Natural killer cell (primary cell): ENCODE measurements at regions not wholly inside any gene's neighbourhood (a gene's known extent, or its start where the extent isn't known, plus 50 kb on each side); places are given as distances from the start of the nearest gene placed in this dataset.

Source experiments
- ATAC-seq, 3 donors: fragments of 150-1000 bp in 2 of 3; fragments of 200-7000 bp in 1 of 3; cut with Tn5 transposase; 1 replicate in 1 of 3; 2 replicates in 2 of 3; pipeline ENCODE4 v1.10.0; 2021; ENCODE audit warnings: mild to moderate bottlenecking in 2 of 3, moderate library complexity in 2 of 3
- DNase-seq, 2 donors: peaks; one replicate each; pipeline versions ENCODE4 v3.0.0 to v3.0.0-alpha.2; 2013 to 2021; ENCODE audit warnings: mixed read lengths in 1 of 2
- H3K27ac ChIP-seq: one replicate; pipeline ENCODE4 v1.5.1; 2013; ENCODE audit warnings: mild to moderate bottlenecking, low read length
- H3K27me3 ChIP-seq: one replicate; pipeline ENCODE4 v1.6.1; 2013; ENCODE audit warnings: low read length; ENCODE audit not compliant: control insufficient read depth, insufficient read depth
- H3K36me3 ChIP-seq: one replicate; pipeline ENCODE4 v1.6.1; 2013; ENCODE audit warnings: low read length; ENCODE audit not compliant: control insufficient read depth, insufficient read depth
- H3K4me1 ChIP-seq: one replicate; pipeline ENCODE4 v1.6.1; 2013; ENCODE audit warnings: low read length; ENCODE audit not compliant: control insufficient read depth, insufficient read depth
- H3K4me3 ChIP-seq: one replicate; pipeline ENCODE4 v1.5.1; 2013; ENCODE audit warnings: low read length
- H3K9me3 ChIP-seq: one replicate; pipeline ENCODE4 v1.6.1; 2013; ENCODE audit warnings: low read length; ENCODE audit not compliant: control insufficient read depth, insufficient read depth
- H3K27ac Mint-ChIP-seq, 2 donors: one replicate each; pipeline ENCODE4 v1.8.0; 2022; ENCODE audit warnings: mild to moderate bottlenecking in 2 of 2, mixed read lengths in 2 of 2, moderate library complexity in 1 of 2
- H3K27me3 Mint-ChIP-seq, 2 donors: one replicate each; pipeline ENCODE4 v1.8.0; 2022; ENCODE audit warnings: low read depth in 2 of 2, mixed read lengths in 2 of 2
- H3K36me3 Mint-ChIP-seq: one replicate; pipeline ENCODE4 v1.8.0; 2022; ENCODE audit warnings: mixed read lengths
- H3K4me1 Mint-ChIP-seq, 2 donors: one replicate each; pipeline ENCODE4 v1.8.0; 2022; ENCODE audit warnings: mixed read lengths in 2 of 2
- H3K4me3 Mint-ChIP-seq: one replicate; pipeline ENCODE4 v1.8.0; 2022; ENCODE audit warnings: mild to moderate bottlenecking, moderate library complexity, mixed read lengths
- H3K9me3 Mint-ChIP-seq, 2 donors: one replicate each; pipeline ENCODE4 v1.8.0; 2022; ENCODE audit warnings: mixed read lengths in 2 of 2
- CTCF ChIP-seq: fragments of 200-600 bp; IDR thresholded peaks from one replicate; pipeline ENCODE4 v1.8.0; 2022; ENCODE audit warnings: antibody characterized with exemption
- WGBS: methylation state at CpG from one replicate; pipeline ENCODE4 v1.1.7; 2013; ENCODE audit warnings: missing lambda C conversion rate; ENCODE audit not compliant: insufficient coverage; 5-methylcytosine and 5-hydroxymethylcytosine counted together
- intact Hi-C: fragments of 100-400 bp; cut with micrococcal nuclease; formaldehyde crosslinking; loops from one replicate; pipeline ENCODE4 v1.14.2; 2022

DNA sequence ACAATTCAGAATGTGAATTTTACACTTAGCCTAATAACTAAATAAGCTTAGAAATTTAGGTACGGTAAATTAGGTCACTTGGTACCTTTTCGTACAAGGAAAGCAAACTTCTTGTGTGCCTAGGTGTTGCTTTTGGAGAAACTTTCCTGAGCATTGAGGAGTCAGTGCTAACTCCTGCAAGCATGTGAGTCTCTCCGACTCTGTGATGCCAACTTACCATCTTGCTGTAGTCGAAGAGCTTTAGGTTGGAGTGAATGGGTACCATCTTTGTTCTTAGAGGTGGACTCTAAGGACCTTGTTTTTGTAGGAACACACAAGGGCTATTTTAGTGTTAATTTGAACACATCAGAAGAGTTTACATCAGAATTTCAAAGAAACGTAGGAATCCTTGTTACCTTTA is 688.9 kb downstream of the USP25 start:
- no peaks in the 10 kb centered on the region for H3K4me1 ChIP-seq
- no peak for ATAC-seq
- WGBS: 93% methylated on average over 4 of the region's 5 CpGs
- Mint-ChIP-seq H3K27ac (no peak overlapping the region), H3K4me3 (no peak overlapping the region), H3K36me3 (no peaks in the 10 kb centered on the region), H3K4me1 (no peaks in the 10 kb centered on the region), H3K27me3 (no peaks in the 10 kb centered on the region), H3K9me3 (peaks cover 9 to 10% of the 10 kb centered on the region in 2 donors)
- TF ChIP-seq CTCF: no peak
- DNase-seq: no peak
- H3K27ac ChIP-seq: no peak overlapping the region
- H3K4me3 ChIP-seq: no peak overlapping the region
- no peaks in the 10 kb centered on the region for H3K27me3 ChIP-seq
- no peaks in the 10 kb centered on the region for H3K9me3 ChIP-seq
- H3K36me3 ChIP-seq: no peaks in the 10 kb centered on the region
- intact Hi-C loops: no loop called here

- no peak overlapping the region for H3K27ac Mint-ChIP-seq
- TF ChIP-seq CTCF: no peak
- Histone ChIP-seq H3K36me3 (no peaks in the 10 kb centered on the region), H3K27me3 (no peaks in the 10 kb centered on the region), H3K4me3 (no peak overlapping the region), H3K4me1 (no peaks in the 10 kb centered on the region), H3K9me3 (no peaks in the 10 kb centered on the region), H3K27ac (no peak overlapping the region)
- H3K36me3 Mint-ChIP-seq: no peaks in the 10 kb centered on the region
- no peak for ATAC-seq
- no peak overlapping the region for H3K4me3 Mint-ChIP-seq
- intact Hi-C loops: no loop called here
- no peaks in the 10 kb centered on the region for H3K27me3 Mint-ChIP-seq
- 85% methylated on average over 13 of the region's 14 CpGs for WGBS
- no peak for DNase-seq
- peaks cover 7 to 12% of the 10 kb centered on the region in 2 donors for H3K9me3 Mint-ChIP-seq
- no peaks in the 10 kb centered on the region for H3K4me1 Mint-ChIP-seq
Measured at GRCh38 chr21:16419188-16419921, 689.6 kb downstream of the USP25 start.

DNA sequence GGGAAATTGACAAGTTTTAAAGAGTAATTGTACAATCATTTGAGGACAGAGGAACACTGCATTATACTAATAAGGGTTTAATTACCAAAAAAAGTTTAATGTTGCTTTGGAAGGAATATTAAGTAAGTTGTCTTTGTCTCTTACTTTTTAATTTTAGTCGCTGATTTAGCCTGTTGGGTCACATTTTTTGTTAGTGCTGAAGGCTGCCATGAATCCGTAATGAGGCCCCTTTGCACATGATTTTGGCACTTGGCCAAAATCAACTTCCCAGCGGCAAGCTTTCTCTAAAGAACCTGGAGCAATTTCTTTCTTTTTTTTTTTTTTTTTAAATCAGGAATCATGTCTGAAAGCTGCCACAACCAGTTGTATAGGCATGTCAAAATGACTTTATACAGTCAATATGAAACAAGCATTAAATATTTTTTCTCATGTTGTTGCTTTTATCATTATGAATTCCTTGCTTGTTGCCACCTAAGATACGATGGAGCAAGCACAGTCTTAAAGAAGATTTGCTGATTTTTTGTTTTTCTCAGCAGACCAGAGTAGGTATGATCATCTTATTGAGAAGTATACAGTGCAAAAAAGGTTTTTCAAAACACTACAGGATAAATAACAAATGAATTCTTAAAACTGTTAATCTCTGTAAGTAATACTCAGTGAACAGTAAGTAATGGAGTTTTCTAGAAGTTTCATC is 690.4 kb downstream of the USP25 start:
- no peaks in the 10 kb centered on the region for H3K4me1 Mint-ChIP-seq
- no peaks in the 10 kb centered on the region for H3K36me3 Mint-ChIP-seq
- intact Hi-C loops: no loop called here
- WGBS: 77% methylated on average over 4 of the region's 4 CpGs
- peaks cover 7 to 12% of the 10 kb centered on the region in 2 donors for H3K9me3 Mint-ChIP-seq
- Histone ChIP-seq H3K4me3 (no peak overlapping the region), H3K27ac (no peak overlapping the region), H3K9me3 (no peaks in the 10 kb centered on the region), H3K4me1 (no peaks in the 10 kb centered on the region), H3K27me3 (no peaks in the 10 kb centered on the region), H3K36me3 (no peaks in the 10 kb centered on the region)
- TF ChIP-seq CTCF: no peak
- no peak overlapping the region for H3K27ac Mint-ChIP-seq
- H3K4me3 Mint-ChIP-seq: no peak overlapping the region
- no peak for DNase-seq
- ATAC-seq: no peak
- H3K27me3 Mint-ChIP-seq: no peaks in the 10 kb centered on the region
